ENCODE measurements at regions not wholly inside any gene's neighbourhood (a gene's known extent, or its start where the extent isn't known, plus 50 kb on each side); places are given as distances from the start of the nearest gene placed in this dataset.

GRCh38 chr6:74914888-74915287 is 291.0 kb downstream of the COL12A1 start:
- TF ChIP-seq POLR2A (IDR thresholded peaks at IDR 0.05) = no peak
- TF ChIP-seq, protein P1, sequence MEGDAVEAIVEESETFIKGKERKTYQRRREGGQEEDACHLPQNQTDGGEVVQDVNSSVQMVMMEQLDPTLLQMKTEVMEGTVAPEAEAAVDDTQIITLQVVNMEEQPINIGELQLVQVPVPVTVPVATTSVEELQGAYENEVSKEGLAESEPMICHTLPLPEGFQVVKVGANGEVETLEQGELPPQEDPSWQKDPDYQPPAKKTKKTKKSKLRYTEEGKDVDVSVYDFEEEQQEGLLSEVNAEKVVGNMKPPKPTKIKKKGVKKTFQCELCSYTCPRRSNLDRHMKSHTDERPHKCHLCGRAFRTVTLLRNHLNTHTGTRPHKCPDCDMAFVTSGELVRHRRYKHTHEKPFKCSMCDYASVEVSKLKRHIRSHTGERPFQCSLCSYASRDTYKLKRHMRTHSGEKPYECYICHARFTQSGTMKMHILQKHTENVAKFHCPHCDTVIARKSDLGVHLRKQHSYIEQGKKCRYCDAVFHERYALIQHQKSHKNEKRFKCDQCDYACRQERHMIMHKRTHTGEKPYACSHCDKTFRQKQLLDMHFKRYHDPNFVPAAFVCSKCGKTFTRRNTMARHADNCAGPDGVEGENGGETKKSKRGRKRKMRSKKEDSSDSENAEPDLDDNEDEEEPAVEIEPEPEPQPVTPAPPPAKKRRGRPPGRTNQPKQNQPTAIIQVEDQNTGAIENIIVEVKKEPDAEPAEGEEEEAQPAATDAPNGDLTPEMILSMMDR (IDR thresholded peaks at IDR 0.05) = no peak
